22Rv1 (cell line): ENCODE measurements at regions not wholly inside any gene's neighbourhood (a gene's known extent, or its start where the extent isn't known, plus 50 kb on each side); places are given as distances from the start of the nearest gene placed in this dataset.

Experiments used
- H3K27ac ChIP-seq: fragments of 450-650 bp; 2 replicates; pipeline ENCODE4 v1.5.1; 2017
- ZFX ChIP-seq: fragments of 450-650 bp; IDR thresholded peaks from 2 replicates; pipeline ENCODE4 v1.6.1; 2017; ENCODE audit warnings: antibody characterized with exemption, borderline replicate concordance
- TF ChIP-seq, protein P1 (sequence below): fragments of 450-650 bp; IDR thresholded peaks from 2 replicates; pipeline ENCODE4 v1.5.1; 2017; ENCODE audit warnings: mild to moderate bottlenecking

- no peak for TF ChIP-seq ZFX
- TF ChIP-seq, protein P1, sequence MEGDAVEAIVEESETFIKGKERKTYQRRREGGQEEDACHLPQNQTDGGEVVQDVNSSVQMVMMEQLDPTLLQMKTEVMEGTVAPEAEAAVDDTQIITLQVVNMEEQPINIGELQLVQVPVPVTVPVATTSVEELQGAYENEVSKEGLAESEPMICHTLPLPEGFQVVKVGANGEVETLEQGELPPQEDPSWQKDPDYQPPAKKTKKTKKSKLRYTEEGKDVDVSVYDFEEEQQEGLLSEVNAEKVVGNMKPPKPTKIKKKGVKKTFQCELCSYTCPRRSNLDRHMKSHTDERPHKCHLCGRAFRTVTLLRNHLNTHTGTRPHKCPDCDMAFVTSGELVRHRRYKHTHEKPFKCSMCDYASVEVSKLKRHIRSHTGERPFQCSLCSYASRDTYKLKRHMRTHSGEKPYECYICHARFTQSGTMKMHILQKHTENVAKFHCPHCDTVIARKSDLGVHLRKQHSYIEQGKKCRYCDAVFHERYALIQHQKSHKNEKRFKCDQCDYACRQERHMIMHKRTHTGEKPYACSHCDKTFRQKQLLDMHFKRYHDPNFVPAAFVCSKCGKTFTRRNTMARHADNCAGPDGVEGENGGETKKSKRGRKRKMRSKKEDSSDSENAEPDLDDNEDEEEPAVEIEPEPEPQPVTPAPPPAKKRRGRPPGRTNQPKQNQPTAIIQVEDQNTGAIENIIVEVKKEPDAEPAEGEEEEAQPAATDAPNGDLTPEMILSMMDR, result no peak
- H3K27ac ChIP-seq, result no peak overlapping the region
Observed at GRCh38 chr2:120509213-120509815, 163.4 kb downstream of the INHBB start.

- no peak overlapping the region for H3K27ac ChIP-seq
- TF ChIP-seq, protein P1, result no peak
- TF ChIP-seq ZFX, result no peak
Observed at GRCh38 chr2:120509991-120510735, 164.2 kb downstream of the INHBB start.

DNA sequence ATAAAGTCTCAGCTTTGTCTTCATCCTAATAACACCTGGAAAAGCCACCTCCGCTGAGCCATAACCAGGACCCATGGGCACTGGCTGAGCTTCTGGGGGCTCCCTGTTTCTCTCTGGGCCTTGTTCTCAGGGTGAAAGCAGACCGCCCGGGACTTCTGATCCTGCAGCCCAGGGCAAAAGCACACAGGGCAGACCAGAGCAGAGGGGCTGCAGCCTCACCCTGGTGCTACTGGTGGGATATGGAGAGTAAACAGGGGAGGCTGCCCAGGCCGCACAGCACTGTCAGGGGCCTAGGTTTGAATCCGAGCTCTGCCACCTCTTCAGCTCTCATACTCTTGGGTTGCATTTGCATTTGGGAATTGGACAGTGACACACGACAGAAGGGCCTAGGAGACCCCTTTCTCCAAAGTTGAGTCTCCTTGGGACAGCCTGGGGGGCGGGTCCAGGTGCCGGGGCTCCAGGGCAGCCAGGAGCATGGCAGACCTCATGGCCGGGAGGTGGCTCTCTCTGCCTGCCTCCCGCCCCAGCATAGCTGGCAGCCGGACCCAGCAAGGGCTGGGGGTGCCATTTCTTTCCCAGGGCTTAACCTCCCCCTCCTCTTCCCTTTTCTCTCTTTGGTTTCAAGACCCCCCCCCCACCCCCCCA is 164.9 kb downstream of the INHBB start:
- no peak overlapping the region for H3K27ac ChIP-seq
- TF ChIP-seq ZFX, result no peak
- TF ChIP-seq, protein P1, result no peak

DNA sequence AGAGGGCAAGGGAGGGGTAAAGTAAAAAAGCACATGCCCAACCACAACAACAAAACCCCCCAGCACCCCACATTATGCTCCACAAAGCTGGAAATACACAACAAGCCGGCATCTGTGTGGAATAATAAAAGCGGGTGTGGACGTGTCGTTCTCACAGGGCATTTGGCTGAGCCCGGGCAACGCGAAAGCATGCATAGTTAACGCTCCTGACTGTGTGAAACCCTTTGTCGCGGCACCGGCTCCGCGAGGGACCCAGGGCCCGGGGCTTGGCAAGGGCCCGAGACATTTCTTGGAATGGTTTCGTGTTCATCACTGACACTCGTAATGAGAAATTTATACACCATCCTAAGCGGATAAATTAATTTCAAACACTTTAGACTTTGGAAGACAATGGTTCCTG is 165.6 kb downstream of the INHBB start:
- H3K27ac ChIP-seq, result no peak overlapping the region
- TF ChIP-seq, protein P1, result no peak
- no peak for TF ChIP-seq ZFX

GRCh38 chr2:120511947-120512710 is 166.2 kb downstream of the INHBB start:
- H3K27ac ChIP-seq, result no peak overlapping the region
- TF ChIP-seq, protein P1, result no peak
- no peak for TF ChIP-seq ZFX

DNA sequence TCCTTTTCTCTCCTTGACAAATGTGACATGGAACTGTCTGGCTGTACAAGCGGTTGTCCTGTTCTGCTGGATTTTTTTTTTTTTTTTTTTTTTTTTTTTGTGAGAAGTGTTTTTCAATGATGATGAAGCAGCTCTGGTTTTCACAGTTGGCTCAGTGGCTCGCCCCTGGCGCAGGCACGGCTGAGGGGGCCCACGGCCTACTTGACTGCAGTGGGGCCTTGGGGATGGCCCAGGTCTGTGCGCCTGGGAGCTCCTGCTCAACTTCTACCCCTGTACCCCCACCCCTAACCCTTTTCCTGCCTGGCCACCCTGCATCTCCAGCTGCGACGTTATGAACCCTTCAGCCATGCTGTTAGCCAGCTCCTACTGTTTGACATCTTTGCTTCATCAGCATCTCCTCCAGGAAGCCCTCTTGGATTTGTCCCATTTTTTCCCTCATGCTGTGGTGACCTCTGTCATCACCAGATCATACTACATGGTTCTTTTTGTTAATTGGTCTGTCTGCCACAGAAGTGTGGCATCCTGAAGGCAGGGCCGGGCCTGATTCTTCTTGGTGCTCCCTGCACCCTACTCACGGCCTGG is 167.9 kb downstream of the INHBB start:
- no peak overlapping the region for H3K27ac ChIP-seq
- no peak for TF ChIP-seq ZFX
- TF ChIP-seq, protein P1, result no peak
